Natural killer cell (primary cell): ENCODE measurements at regions not wholly inside any gene's neighbourhood (a gene's known extent, or its start where the extent isn't known, plus 50 kb on each side); places are given as distances from the start of the nearest gene placed in this dataset.

ENCODE experiments used
- ATAC-seq, 3 donors: fragments of 150-1000 bp in 2 of 3; fragments of 200-7000 bp in 1 of 3; cut with Tn5 transposase; 1 replicate in 1 of 3; 2 replicates in 2 of 3; pipeline ENCODE4 v1.10.0; 2021; ENCODE audit warnings: mild to moderate bottlenecking in 2 of 3, moderate library complexity in 2 of 3
- DNase-seq, 2 donors: peaks; one replicate each; pipeline versions ENCODE4 v3.0.0 to v3.0.0-alpha.2; 2013 to 2021; ENCODE audit warnings: mixed read lengths in 1 of 2
- H3K27ac ChIP-seq: one replicate; pipeline ENCODE4 v1.5.1; 2013; ENCODE audit warnings: mild to moderate bottlenecking, low read length
- H3K27me3 ChIP-seq: one replicate; pipeline ENCODE4 v1.6.1; 2013; ENCODE audit warnings: low read length; ENCODE audit not compliant: control insufficient read depth, insufficient read depth
- H3K36me3 ChIP-seq: one replicate; pipeline ENCODE4 v1.6.1; 2013; ENCODE audit warnings: low read length; ENCODE audit not compliant: control insufficient read depth, insufficient read depth
- H3K4me1 ChIP-seq: one replicate; pipeline ENCODE4 v1.6.1; 2013; ENCODE audit warnings: low read length; ENCODE audit not compliant: control insufficient read depth, insufficient read depth
- H3K4me3 ChIP-seq: one replicate; pipeline ENCODE4 v1.5.1; 2013; ENCODE audit warnings: low read length
- H3K9me3 ChIP-seq: one replicate; pipeline ENCODE4 v1.6.1; 2013; ENCODE audit warnings: low read length; ENCODE audit not compliant: control insufficient read depth, insufficient read depth
- H3K27ac Mint-ChIP-seq, 2 donors: one replicate each; pipeline ENCODE4 v1.8.0; 2022; ENCODE audit warnings: mild to moderate bottlenecking in 2 of 2, mixed read lengths in 2 of 2, moderate library complexity in 1 of 2
- H3K27me3 Mint-ChIP-seq, 2 donors: one replicate each; pipeline ENCODE4 v1.8.0; 2022; ENCODE audit warnings: low read depth in 2 of 2, mixed read lengths in 2 of 2
- H3K36me3 Mint-ChIP-seq: one replicate; pipeline ENCODE4 v1.8.0; 2022; ENCODE audit warnings: mixed read lengths
- H3K4me1 Mint-ChIP-seq, 2 donors: one replicate each; pipeline ENCODE4 v1.8.0; 2022; ENCODE audit warnings: mixed read lengths in 2 of 2
- H3K4me3 Mint-ChIP-seq: one replicate; pipeline ENCODE4 v1.8.0; 2022; ENCODE audit warnings: mild to moderate bottlenecking, moderate library complexity, mixed read lengths
- H3K9me3 Mint-ChIP-seq, 2 donors: one replicate each; pipeline ENCODE4 v1.8.0; 2022; ENCODE audit warnings: mixed read lengths in 2 of 2
- WGBS: methylation state at CpG from one replicate; pipeline ENCODE4 v1.1.7; 2013; ENCODE audit warnings: missing lambda C conversion rate; ENCODE audit not compliant: insufficient coverage; 5-methylcytosine and 5-hydroxymethylcytosine counted together
- intact Hi-C: fragments of 100-400 bp; cut with micrococcal nuclease; formaldehyde crosslinking; loops from one replicate; pipeline ENCODE4 v1.14.2; 2022
- TF ChIP-seq, protein P1 (sequence below): fragments of 200-600 bp; IDR thresholded peaks from one replicate; pipeline ENCODE4 v1.8.0; 2022; ENCODE audit warnings: antibody characterized with exemption

DNA sequence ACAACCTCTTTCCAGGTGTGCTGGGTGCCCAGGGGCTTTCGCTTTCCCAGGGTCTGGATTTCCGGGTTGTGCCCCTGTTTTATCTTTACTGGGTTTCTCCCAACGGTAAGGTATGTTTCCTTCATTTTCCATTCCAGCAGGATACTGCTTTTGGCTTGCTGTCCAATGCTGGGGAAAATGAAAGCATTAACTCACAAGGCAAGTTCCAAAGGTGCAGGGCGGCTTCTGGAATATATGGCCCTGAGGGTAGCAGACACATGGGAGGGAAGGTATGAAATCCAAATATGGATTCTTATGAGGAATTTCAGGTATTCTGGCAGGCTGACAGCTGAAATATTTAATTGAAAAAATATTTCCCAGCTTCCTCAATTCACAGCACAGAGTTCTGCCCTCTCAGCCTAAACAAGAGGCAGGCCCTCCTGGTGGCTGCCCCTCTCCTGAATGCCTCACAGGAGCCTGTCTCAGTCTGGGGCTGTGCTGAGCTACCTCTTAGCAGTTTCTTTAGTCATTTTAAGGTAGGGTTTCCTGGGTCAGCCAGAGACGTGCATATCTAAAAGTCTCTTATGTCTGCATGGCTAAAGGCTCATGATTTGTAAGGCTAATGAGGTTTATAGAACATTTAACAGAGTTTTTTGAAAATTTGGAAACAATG, 318.6 kb upstream of the B3GAT1 start:
- WGBS, result 72% methylated on average over 5 of the region's 5 CpGs
- no peaks in the 10 kb centered on the region for H3K36me3 Mint-ChIP-seq
- ATAC-seq (no peak), DNase-seq (no peak)
- peaks cover 19 to 27% of the 10 kb centered on the region in 2 donors for H3K27me3 Mint-ChIP-seq
- Histone ChIP-seq H3K4me1 (no peaks in the 10 kb centered on the region), H3K4me3 (no peak overlapping the region), H3K27me3 (no peaks in the 10 kb centered on the region), H3K36me3 (no peaks in the 10 kb centered on the region), H3K9me3 (no peaks in the 10 kb centered on the region), H3K27ac (no peak overlapping the region)
- TF ChIP-seq, protein P1, sequence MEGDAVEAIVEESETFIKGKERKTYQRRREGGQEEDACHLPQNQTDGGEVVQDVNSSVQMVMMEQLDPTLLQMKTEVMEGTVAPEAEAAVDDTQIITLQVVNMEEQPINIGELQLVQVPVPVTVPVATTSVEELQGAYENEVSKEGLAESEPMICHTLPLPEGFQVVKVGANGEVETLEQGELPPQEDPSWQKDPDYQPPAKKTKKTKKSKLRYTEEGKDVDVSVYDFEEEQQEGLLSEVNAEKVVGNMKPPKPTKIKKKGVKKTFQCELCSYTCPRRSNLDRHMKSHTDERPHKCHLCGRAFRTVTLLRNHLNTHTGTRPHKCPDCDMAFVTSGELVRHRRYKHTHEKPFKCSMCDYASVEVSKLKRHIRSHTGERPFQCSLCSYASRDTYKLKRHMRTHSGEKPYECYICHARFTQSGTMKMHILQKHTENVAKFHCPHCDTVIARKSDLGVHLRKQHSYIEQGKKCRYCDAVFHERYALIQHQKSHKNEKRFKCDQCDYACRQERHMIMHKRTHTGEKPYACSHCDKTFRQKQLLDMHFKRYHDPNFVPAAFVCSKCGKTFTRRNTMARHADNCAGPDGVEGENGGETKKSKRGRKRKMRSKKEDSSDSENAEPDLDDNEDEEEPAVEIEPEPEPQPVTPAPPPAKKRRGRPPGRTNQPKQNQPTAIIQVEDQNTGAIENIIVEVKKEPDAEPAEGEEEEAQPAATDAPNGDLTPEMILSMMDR, result no peak
- no peaks in the 10 kb centered on the region for H3K9me3 Mint-ChIP-seq
- peaks cover 0 to 7% of the 10 kb centered on the region in 2 donors for H3K4me1 Mint-ChIP-seq
- H3K4me3 Mint-ChIP-seq, result no peak overlapping the region
- intact Hi-C loops, result no loop called here
- no peak overlapping the region for H3K27ac Mint-ChIP-seq

DNA sequence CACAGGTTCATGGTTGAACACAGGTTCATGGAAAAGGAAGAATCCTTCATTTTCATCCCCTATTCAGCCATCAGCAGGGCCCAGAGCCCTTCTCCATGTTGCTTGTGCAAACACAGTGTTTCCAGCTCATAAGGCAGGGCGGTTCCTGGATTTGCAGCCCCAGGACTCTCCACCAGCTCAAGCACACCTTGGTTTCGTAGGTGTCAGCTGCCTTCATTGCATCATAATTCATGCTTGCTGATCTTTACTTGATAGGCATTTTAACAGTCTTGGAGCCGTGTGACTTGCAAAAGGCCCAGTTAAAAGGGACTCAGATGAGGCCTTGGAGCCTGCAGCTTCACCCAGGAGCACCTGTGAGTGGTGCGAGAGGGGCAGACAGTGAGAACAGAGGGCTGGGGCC, 318.1 kb upstream of the B3GAT1 start:
- WGBS, result 78% methylated on average over 4 of the region's 4 CpGs
- no peak for DNase-seq

GRCh38 chr11:134728186-134728585, 316.1 kb upstream of the B3GAT1 start:
- no peaks in the 10 kb centered on the region for H3K9me3 Mint-ChIP-seq
- peaks cover 22 to 28% of the 10 kb centered on the region in 2 donors for H3K27me3 Mint-ChIP-seq
- ATAC-seq, result no peak

More for the DNA sequence above, 318.1 kb upstream of the B3GAT1 start:
- Histone ChIP-seq H3K27me3 (no peaks in the 10 kb centered on the region), H3K36me3 (no peaks in the 10 kb centered on the region), H3K4me1 (no peaks in the 10 kb centered on the region), H3K4me3 (no peak overlapping the region), H3K27ac (no peak overlapping the region), H3K9me3 (no peaks in the 10 kb centered on the region)
- peaks cover 19 to 30% of the 10 kb centered on the region in 2 donors for H3K27me3 Mint-ChIP-seq
- ATAC-seq, result no peak
- no peaks in the 10 kb centered on the region for H3K9me3 Mint-ChIP-seq
- peaks cover 0 to 7% of the 10 kb centered on the region in 2 donors for H3K4me1 Mint-ChIP-seq
- intact Hi-C loops, result no loop called here
- no peak overlapping the region for H3K27ac Mint-ChIP-seq
- no peak overlapping the region for H3K4me3 Mint-ChIP-seq
- H3K36me3 Mint-ChIP-seq, result no peaks in the 10 kb centered on the region
- TF ChIP-seq, protein P1, result no peak

More at GRCh38 chr11:134728186-134728585, 316.1 kb upstream of the B3GAT1 start:
- no peak for DNase-seq
- H3K36me3 Mint-ChIP-seq, result no peaks in the 10 kb centered on the region
- WGBS, result 84% methylated on average over 9 of the region's 9 CpGs
- no peak overlapping the region for H3K4me3 Mint-ChIP-seq
- no peak overlapping the region for H3K27ac Mint-ChIP-seq
- Histone ChIP-seq H3K9me3 (no peaks in the 10 kb centered on the region), H3K4me1 (no peaks in the 10 kb centered on the region), H3K36me3 (no peaks in the 10 kb centered on the region), H3K27ac (no peak overlapping the region), H3K4me3 (no peak overlapping the region), H3K27me3 (no peaks in the 10 kb centered on the region)
- TF ChIP-seq, protein P1, result no peak
- intact Hi-C loops, result loop anchor here (5.0 kb wide), 1 partner anchor 366 kb away; no protein-coding TSS in a partner anchor
- H3K4me1 Mint-ChIP-seq, result no peaks in the 10 kb centered on the region
